Right lobe of liver (tissue), 6 donors: ENCODE measurements at regions not wholly inside any gene's neighbourhood (a gene's known extent, or its start where the extent isn't known, plus 50 kb on each side); places are given as distances from the start of the nearest gene placed in this dataset.
"Not testable (repeated sequence)": the region's sequence is repeated elsewhere in the genome, so short reads cannot be mapped to it uniquely, and the experiment has no call there.

Source experiments
- ATAC-seq, 4 donors: fragments of 200-7000 bp; cut with Tn5 transposase; one replicate each; pipeline ENCODE4 v1.9.1; 2020; ENCODE audit warnings: mild to moderate bottlenecking in 4 of 4, moderate library complexity in 4 of 4
- DNase-seq, 3 donors: peaks; one replicate each; pipeline ENCODE4 v3.0.0-alpha.2; 2020
- H3K27ac ChIP-seq, 3 donors: fragments of 200-600 bp; one replicate each; pipeline ENCODE4 v1.8.0; 2022
- H3K27me3 ChIP-seq, 2 donors: fragments of 200-600 bp; one replicate each; pipeline ENCODE4 v1.8.0; 2022
- H3K36me3 ChIP-seq, 4 donors: fragments of 200-600 bp; sonication (generic) in 1 of 4; one replicate each; pipeline versions ENCODE4 v1.5.1 to v1.8.0; 2017 to 2022; ENCODE audit warnings: control low read depth in 1 of 4
- H3K4me1 ChIP-seq, 4 donors: fragments of 200-600 bp; sonication (generic) in 1 of 4; one replicate each; pipeline versions ENCODE4 v1.5.1 to v1.8.0; 2017 to 2022; ENCODE audit warnings: control low read depth in 1 of 4
- H3K4me3 ChIP-seq, 3 donors: fragments of 200-600 bp; one replicate each; pipeline ENCODE4 v1.8.0; 2022
- H3K9me3 ChIP-seq, 4 donors: fragments of 200-600 bp; sonication (generic) in 1 of 4; one replicate each; pipeline versions ENCODE4 v1.5.1 to v1.8.0; 2017 to 2022; ENCODE audit warnings: control low read depth in 1 of 4
- CTCF ChIP-seq, 4 donors: fragments of 200-600 bp in 3 of 4; fragments of 450-650 bp in 1 of 4; IDR thresholded peaks; one replicate each; pipeline versions ENCODE4 v1.5.1 to v1.8.0; 2016 to 2022; ENCODE audit warnings: antibody characterized with exemption in 4 of 4, mild to moderate bottlenecking in 2 of 4
- POLR2A ChIP-seq: fragments of 450-650 bp; IDR thresholded peaks from one replicate; pipeline ENCODE4 v1.6.1; 2017; ENCODE audit warnings: antibody characterized with exemption, mild to moderate bottlenecking
- WGBS: methylation state at CpG from one replicate; pipeline ENCODE4 v1.1.6; 2018; ENCODE audit warnings: low coverage, low lambda C conversion rate; ENCODE audit not compliant: insufficient coverage; ENCODE audit errors: missing lambda C conversion rate; 5-methylcytosine and 5-hydroxymethylcytosine counted together
- intact Hi-C, 2 donors: fragments of 100-400 bp; cut with DNase I; formaldehyde crosslinking; loops; one replicate each; pipeline versions ENCODE4 v1.11.2 to v1.14.1; 2022
- donor health status: DM: no; HTN: yes; CAD: no.
- donor health status: DM: no; HTN: no; CAD: no.
- donor health status: DM: no; HTN: no; CAD: no.
- donor health status: DM: no; HTN: yes; CAD: no.
- donor health status: DM: no; HTN: yes; CAD: no.

GRCh38 chr11:81570669-81571068, 1163.0 kb downstream of the FAM181B start:
- Histone ChIP-seq H3K4me3 (no peak overlapping the region), H3K4me1 (no peaks in the 10 kb centered on the region), H3K27me3 (no peaks in the 10 kb centered on the region), H3K9me3 (no peaks in the 10 kb centered on the region), H3K27ac (no peak overlapping the region), H3K36me3 (no peaks in the 10 kb centered on the region)
- ATAC-seq, result no peak
- TF ChIP-seq CTCF (IDR thresholded peaks at IDR 0.05) (no peak), POLR2A (no peak)
- DNase-seq, result no peak
- WGBS, result 37% methylated on average over 2 of the region's 2 CpGs
- intact Hi-C loops, result no loop called here

GRCh38 chr11:81569999-81570398, 1163.7 kb downstream of the FAM181B start:
- 0% methylated on average over 1 of the region's 1 CpG for WGBS
- Histone ChIP-seq H3K9me3 (no peaks in the 10 kb centered on the region), H3K27ac (no peak overlapping the region), H3K36me3 (no peaks in the 10 kb centered on the region), H3K27me3 (no peaks in the 10 kb centered on the region), H3K4me1 (no peaks in the 10 kb centered on the region), H3K4me3 (no peak overlapping the region)
- ATAC-seq (no peak), DNase-seq (no peak)
- TF ChIP-seq CTCF (IDR thresholded peaks at IDR 0.05), result no peak
- no peak for TF ChIP-seq POLR2A
- intact Hi-C loops, result no loop called here

GRCh38 chr11:81568918-81569317, 1164.7 kb downstream of the FAM181B start:
- intact Hi-C loops, result no loop called here

GRCh38 chr11:81548123-81548522, 1185.5 kb downstream of the FAM181B start:
- WGBS, result 22% methylated on average over 1 of the region's 1 CpG
- Histone ChIP-seq H3K27me3 (no peaks in the 10 kb centered on the region), H3K27ac (no peak overlapping the region), H3K36me3 (no peaks in the 10 kb centered on the region), H3K4me1 (no peaks in the 10 kb centered on the region), H3K4me3 (no peak overlapping the region), H3K9me3 (no peaks in the 10 kb centered on the region)
- DNase-seq, result no peak
- no peak for TF ChIP-seq POLR2A
- no peak for TF ChIP-seq CTCF (IDR thresholded peaks at IDR 0.05)
- intact Hi-C loops, result no loop called here
- ATAC-seq, result peak in 1 of 4 donors; percentile 28

More at GRCh38 chr11:81568918-81569317, 1164.7 kb downstream of the FAM181B start:
- Histone ChIP-seq H3K9me3 (no peaks in the 10 kb centered on the region), H3K4me3 (no peak overlapping the region), H3K4me1 (no peaks in the 10 kb centered on the region), H3K36me3 (no peaks in the 10 kb centered on the region), H3K27me3 (no peaks in the 10 kb centered on the region), H3K27ac (no peak overlapping the region)
- ATAC-seq (no peak), DNase-seq (no peak)
- TF ChIP-seq POLR2A, result no peak
- no peak for TF ChIP-seq CTCF (IDR thresholded peaks at IDR 0.05)

GRCh38 chr11:81539806-81540205, 1193.9 kb downstream of the FAM181B start:
- H3K36me3 ChIP-seq, H3K4me3 ChIP-seq, H3K4me1 ChIP-seq, H3K9me3 ChIP-seq, DNase-seq, ATAC-seq, intact Hi-C loops, H3K27ac ChIP-seq, H3K27me3 ChIP-seq: not testable (repeated sequence)
- WGBS, result no CpG with 5 or more reads among the region's 12 CpGs
